ENCODE measurements at regions not wholly inside any gene's neighbourhood (a gene's known extent, or its start where the extent isn't known, plus 50 kb on each side); places are given as distances from the start of the nearest gene placed in this dataset.

GRCh38 chr3:168612671-168613070 is 516.9 kb upstream of the GOLIM4 start:
- Histone ChIP-seq H3K27me3 (ENCODE audit: control insufficient read depth, insufficient read depth, low read length) (no peaks in the 10 kb centered on the region), H3K9me3 (ENCODE audit: control insufficient read depth, low read length) (no peaks in the 10 kb centered on the region), H3K27ac (no peak overlapping the region), H2AFZ (no peak overlapping the region), H3K79me2 (no peaks in the 10 kb centered on the region), H3K4me3 (ENCODE audit: low read depth, low read length) (no peak overlapping the region), H3K4me1 (no peaks in the 10 kb centered on the region), H3K4me2 (ENCODE audit: low read length) (no peak overlapping the region), H3K9ac (no peak overlapping the region), H3K36me3 (ENCODE audit: control insufficient read depth, insufficient read depth, low read length) (peaks cover 3% of the 10 kb centered on the region)
- no peak for TF ChIP-seq CTCF (IDR thresholded peaks at IDR 0.05)

GRCh38 chr3:168611826-168612225 is 516.1 kb upstream of the GOLIM4 start:
- no peaks in the 10 kb centered on the region for H3K79me2 ChIP-seq
- TF ChIP-seq CTCF (IDR thresholded peaks at IDR 0.05): no peak
- H3K4me1 ChIP-seq: no peaks in the 10 kb centered on the region
- no peaks in the 10 kb centered on the region for H3K9me3 ChIP-seq (ENCODE audit: control insufficient read depth, low read length)
- peaks cover 3% of the 10 kb centered on the region for H3K36me3 ChIP-seq (ENCODE audit: control insufficient read depth, insufficient read depth, low read length)
- H3K27me3 ChIP-seq (ENCODE audit: control insufficient read depth, insufficient read depth, low read length): no peaks in the 10 kb centered on the region
- no peak overlapping the region for H3K27ac ChIP-seq
- H2AFZ ChIP-seq: no peak overlapping the region
- H3K4me2 ChIP-seq (ENCODE audit: low read length): no peak overlapping the region
- no peak overlapping the region for H3K9ac ChIP-seq
- no peak overlapping the region for H3K4me3 ChIP-seq (ENCODE audit: low read depth, low read length)

- H3K36me3 ChIP-seq (ENCODE audit: control insufficient read depth, insufficient read depth, low read length): no peaks in the 10 kb centered on the region
- TF ChIP-seq CTCF (IDR thresholded peaks at IDR 0.05): no peak
- no peak overlapping the region for H3K4me2 ChIP-seq (ENCODE audit: low read length)
- no peaks in the 10 kb centered on the region for H3K27me3 ChIP-seq (ENCODE audit: control insufficient read depth, insufficient read depth, low read length)
- no peak overlapping the region for H3K9ac ChIP-seq
- H3K27ac ChIP-seq: no peak overlapping the region
- no peak overlapping the region for H2AFZ ChIP-seq
- no peak overlapping the region for H3K4me3 ChIP-seq (ENCODE audit: low read depth, low read length)
- no peaks in the 10 kb centered on the region for H3K9me3 ChIP-seq (ENCODE audit: control insufficient read depth, low read length)
- no peaks in the 10 kb centered on the region for H3K79me2 ChIP-seq
- no peaks in the 10 kb centered on the region for H3K4me1 ChIP-seq
These were observed 513.2 kb upstream of the GOLIM4 start for GRCh38 chr3:168608926-168609325.

GRCh38 chr3:168604767-168605166 is 509.0 kb upstream of the GOLIM4 start:
- no peaks in the 10 kb centered on the region for H3K36me3 ChIP-seq (ENCODE audit: control insufficient read depth, insufficient read depth, low read length)
- H2AFZ ChIP-seq: no peak overlapping the region
- no peak overlapping the region for H3K27ac ChIP-seq
- H3K27me3 ChIP-seq (ENCODE audit: control insufficient read depth, insufficient read depth, low read length): no peaks in the 10 kb centered on the region
- no peak for TF ChIP-seq CTCF (IDR thresholded peaks at IDR 0.05)
- H3K4me1 ChIP-seq: no peaks in the 10 kb centered on the region
- no peak overlapping the region for H3K9ac ChIP-seq
- H3K79me2 ChIP-seq: no peaks in the 10 kb centered on the region
- H3K4me2 ChIP-seq (ENCODE audit: low read length): no peak overlapping the region
- no peak overlapping the region for H3K4me3 ChIP-seq (ENCODE audit: low read depth, low read length)
- H3K9me3 ChIP-seq (ENCODE audit: control insufficient read depth, low read length): no peaks in the 10 kb centered on the region

GRCh38 chr3:168598250-168598649 is 502.5 kb upstream of the GOLIM4 start:
- no peaks in the 10 kb centered on the region for H3K79me2 ChIP-seq
- H3K4me2 ChIP-seq (ENCODE audit: low read length): no peak overlapping the region
- no peaks in the 10 kb centered on the region for H3K36me3 ChIP-seq (ENCODE audit: control insufficient read depth, insufficient read depth, low read length)
- no peaks in the 10 kb centered on the region for H3K27me3 ChIP-seq (ENCODE audit: control insufficient read depth, insufficient read depth, low read length)
- no peak overlapping the region for H3K27ac ChIP-seq
- TF ChIP-seq CTCF (IDR thresholded peaks at IDR 0.05): no peak
- H3K4me3 ChIP-seq (ENCODE audit: low read depth, low read length): no peak overlapping the region
- no peak overlapping the region for H3K9ac ChIP-seq
- no peaks in the 10 kb centered on the region for H3K9me3 ChIP-seq (ENCODE audit: control insufficient read depth, low read length)
- H3K4me1 ChIP-seq: no peaks in the 10 kb centered on the region
- no peak overlapping the region for H2AFZ ChIP-seq

Measured in parathyroid adenoma (tissue), 2 donors.